ENCODE measurements at regions not wholly inside any gene's neighbourhood (a gene's known extent, or its start where the extent isn't known, plus 50 kb on each side); places are given as distances from the start of the nearest gene placed in this dataset.

DNA sequence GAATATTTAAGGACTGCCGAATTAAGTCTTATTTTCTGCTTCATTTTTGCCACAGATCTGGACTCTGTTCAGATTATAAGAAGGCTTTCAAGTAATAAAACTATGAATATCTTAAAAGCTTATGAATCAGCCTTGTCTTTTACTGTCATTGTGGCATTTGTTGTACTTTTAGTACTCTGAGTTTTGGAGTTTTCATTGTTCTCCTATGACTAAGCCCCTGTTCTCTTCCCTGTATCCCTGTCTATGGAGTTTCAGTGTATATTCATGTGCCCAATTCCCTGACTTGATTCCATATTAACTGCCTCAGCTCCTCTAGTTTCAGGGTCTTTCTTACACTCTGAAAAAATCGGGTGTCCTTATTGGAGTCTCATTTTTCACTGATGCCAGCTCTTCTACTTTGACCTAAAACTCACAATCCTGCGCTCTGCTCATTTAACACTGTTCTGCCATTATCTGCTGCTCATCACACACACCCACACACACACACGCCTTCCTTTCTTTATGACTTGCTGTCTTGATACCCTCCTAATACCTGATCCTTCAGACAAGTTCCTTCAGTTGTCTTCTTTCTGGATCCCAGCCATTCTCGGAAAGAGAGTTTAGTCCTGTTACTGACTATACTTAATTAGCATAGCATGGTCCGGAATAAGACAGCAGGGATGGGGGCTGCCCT lies 511.8 kb downstream of the CPS1 start:
- TF ChIP-seq, protein P1, sequence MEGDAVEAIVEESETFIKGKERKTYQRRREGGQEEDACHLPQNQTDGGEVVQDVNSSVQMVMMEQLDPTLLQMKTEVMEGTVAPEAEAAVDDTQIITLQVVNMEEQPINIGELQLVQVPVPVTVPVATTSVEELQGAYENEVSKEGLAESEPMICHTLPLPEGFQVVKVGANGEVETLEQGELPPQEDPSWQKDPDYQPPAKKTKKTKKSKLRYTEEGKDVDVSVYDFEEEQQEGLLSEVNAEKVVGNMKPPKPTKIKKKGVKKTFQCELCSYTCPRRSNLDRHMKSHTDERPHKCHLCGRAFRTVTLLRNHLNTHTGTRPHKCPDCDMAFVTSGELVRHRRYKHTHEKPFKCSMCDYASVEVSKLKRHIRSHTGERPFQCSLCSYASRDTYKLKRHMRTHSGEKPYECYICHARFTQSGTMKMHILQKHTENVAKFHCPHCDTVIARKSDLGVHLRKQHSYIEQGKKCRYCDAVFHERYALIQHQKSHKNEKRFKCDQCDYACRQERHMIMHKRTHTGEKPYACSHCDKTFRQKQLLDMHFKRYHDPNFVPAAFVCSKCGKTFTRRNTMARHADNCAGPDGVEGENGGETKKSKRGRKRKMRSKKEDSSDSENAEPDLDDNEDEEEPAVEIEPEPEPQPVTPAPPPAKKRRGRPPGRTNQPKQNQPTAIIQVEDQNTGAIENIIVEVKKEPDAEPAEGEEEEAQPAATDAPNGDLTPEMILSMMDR (IDR thresholded peaks at IDR 0.05; ENCODE audit: low read length): no peak
- TF ChIP-seq EZH2 (optimal IDR thresholded peaks at IDR 0.05; ENCODE audit: low read depth, low read length) (no peak), EZH2phosphoT487 (IDR thresholded peaks at IDR 0.05; ENCODE audit: low read length) (no peak)
